ENCODE measurements at regions not wholly inside any gene's neighbourhood (a gene's known extent, or its start where the extent isn't known, plus 50 kb on each side); places are given as distances from the start of the nearest gene placed in this dataset.

- ChIA-PET CTCF (ENCODE audit: unreplicated experiment) (no interaction called here), POLR2A (interaction anchor here (0.8 to 0.9 kb wide), 3 partner anchors 12 to 104 kb away, joined by 3 read pairs; no protein-coding TSS in a partner anchor)
- intact Hi-C loops (cut with micrococcal nuclease; ENCODE audit: unreplicated experiment) = no loop called here
- no peaks in the 10 kb centered on the region for H4K20me1 ChIP-seq (ENCODE audit: insufficient read depth, low read length)
- H3K79me2 ChIP-seq (ENCODE audit: insufficient read depth, low read depth, low read length) = peaks cover 18% of the 10 kb centered on the region; the same call in 1 of the 2 replicates
- no TSS peak for BruUV-seq (replicated peaks)
- H3K4me2 ChIP-seq (ENCODE audit: low read length) = no peak overlapping the region
- H2AFZ ChIP-seq (ENCODE audit: low read length) = no peak overlapping the region
- H3K9me2 ChIP-seq (ENCODE audit: insufficient read depth, low read length) = no peaks in the 10 kb centered on the region
- peaks cover 19% of the 10 kb centered on the region; the same call in 1 of the 2 replicates for H3K9me3 ChIP-seq (ENCODE audit: low read length)
- H3K4me1 ChIP-seq (ENCODE audit: insufficient read depth, low read length, poor library complexity, severe bottlenecking) = peaks cover 33% of the 10 kb centered on the region
- no peak for DNase-seq (ENCODE audit: low spot score)
- H3K27ac ChIP-seq (ENCODE audit: low read depth, low read length, poor library complexity, severe bottlenecking) = no peak overlapping the region
- H3K36me3 ChIP-seq (ENCODE audit: insufficient read depth, low read length) = peaks cover 18% of the 10 kb centered on the region
- no peak overlapping the region for H3K4me3 ChIP-seq (ENCODE audit: low read depth, low read length, poor library complexity, severe bottlenecking)
- TF ChIP-seq CTCF (conservative IDR thresholded peaks at IDR 0.05; ENCODE audit: low read length) (no peak), EZH2phosphoT487 (IDR thresholded peaks at IDR 0.05; ENCODE audit: borderline replicate concordance, low read depth, low read length) (no peak)
Observed at GRCh38 chr3:153618176-153618575, 456.1 kb downstream of the RAP2B start.

DNA sequence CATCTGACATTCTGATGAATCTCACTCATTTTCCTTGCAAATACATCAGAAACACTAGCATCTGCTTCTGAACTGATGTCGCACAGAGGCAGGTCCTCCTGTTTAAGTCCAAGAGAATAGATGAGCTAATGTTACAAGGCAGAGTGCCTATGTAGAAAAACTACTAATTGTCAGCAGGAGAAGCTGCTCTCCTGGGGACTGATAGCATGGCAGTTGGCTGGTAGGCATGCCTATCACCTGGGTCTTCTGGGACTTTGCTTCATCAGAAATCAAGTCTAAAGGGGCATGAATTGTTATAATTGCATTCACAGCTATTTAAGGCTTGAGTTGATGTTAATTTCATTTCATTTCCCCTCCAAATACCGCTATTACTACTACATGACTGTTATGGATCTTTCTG is 457.2 kb downstream of the RAP2B start:
- intact Hi-C loops (cut with micrococcal nuclease; ENCODE audit: unreplicated experiment) = no loop called here
- TF ChIP-seq EZH2phosphoT487 (IDR thresholded peaks at IDR 0.05; ENCODE audit: borderline replicate concordance, low read depth, low read length) = no peak
- no peak for TF ChIP-seq CTCF (conservative IDR thresholded peaks at IDR 0.05; ENCODE audit: low read length)
- Histone ChIP-seq H4K20me1 (ENCODE audit: insufficient read depth, low read length) (no peaks in the 10 kb centered on the region), H2AFZ (ENCODE audit: low read length) (no peak overlapping the region), H3K9me2 (ENCODE audit: insufficient read depth, low read length) (no peaks in the 10 kb centered on the region), H3K27ac (ENCODE audit: low read depth, low read length, poor library complexity, severe bottlenecking) (no peak overlapping the region), H3K4me2 (ENCODE audit: low read length) (no peak overlapping the region), H3K36me3 (ENCODE audit: insufficient read depth, low read length) (peaks cover 18% of the 10 kb centered on the region), H3K9me3 (ENCODE audit: low read length) (peaks cover 19% of the 10 kb centered on the region; the same call in 1 of the 2 replicates), H3K4me3 (ENCODE audit: low read depth, low read length, poor library complexity, severe bottlenecking) (no peak overlapping the region), H3K79me2 (ENCODE audit: insufficient read depth, low read depth, low read length) (peaks cover 29% of the 10 kb centered on the region; the same call in 1 of the 2 replicates), H3K4me1 (ENCODE audit: insufficient read depth, low read length, poor library complexity, severe bottlenecking) (peaks cover 44% of the 10 kb centered on the region)
- DNase-seq (ENCODE audit: low spot score) = no peak
- CTCF ChIA-PET (ENCODE audit: unreplicated experiment) = no interaction called here
- no TSS peak for BruUV-seq (replicated peaks)
- POLR2A ChIA-PET = interaction anchor here (1.0 kb wide), 1 partner anchor 96 kb away, joined by 3 read pairs; no protein-coding TSS in a partner anchor

GRCh38 chr3:153621953-153622352 is 459.9 kb downstream of the RAP2B start:
- no peaks in the 10 kb centered on the region for H3K9me2 ChIP-seq (ENCODE audit: insufficient read depth, low read length)
- ChIA-PET POLR2A (interaction anchor here (0.6 to 2.5 kb wide), 18 partner anchors 9 to 1363 kb away, joined by 3 to 22 read pairs (median 4); no protein-coding TSS in a partner anchor), CTCF (ENCODE audit: unreplicated experiment) (interaction anchor here (0.7 kb wide), 1 partner anchor 20 kb away, joined by 3 read pairs; no protein-coding TSS in a partner anchor)
- H2AFZ ChIP-seq (ENCODE audit: low read length) = peak overlapping the region; percentile 28; the same call in 1 of the 2 replicates
- H3K9me3 ChIP-seq (ENCODE audit: low read length) = peaks cover 19% of the 10 kb centered on the region; the same call in 1 of the 2 replicates
- BruUV-seq (replicated peaks) = no TSS peak
- DNase-seq (ENCODE audit: low spot score) = peak; percentile 78
- H3K36me3 ChIP-seq (ENCODE audit: insufficient read depth, low read length) = peaks cover 18% of the 10 kb centered on the region
- peak overlapping the region; percentile 54 for H3K4me3 ChIP-seq (ENCODE audit: low read depth, low read length, poor library complexity, severe bottlenecking)
- H3K27ac ChIP-seq (ENCODE audit: low read depth, low read length, poor library complexity, severe bottlenecking) = peak overlapping the region; percentile 88
- no peak for TF ChIP-seq EZH2phosphoT487 (IDR thresholded peaks at IDR 0.05; ENCODE audit: borderline replicate concordance, low read depth, low read length)
- TF ChIP-seq CTCF (conservative IDR thresholded peaks at IDR 0.05; ENCODE audit: low read length) = no peak
- peaks cover 71% of the 10 kb centered on the region for H3K4me1 ChIP-seq (ENCODE audit: insufficient read depth, low read length, poor library complexity, severe bottlenecking)
- peak overlapping the region; percentile 89 for H3K4me2 ChIP-seq (ENCODE audit: low read length)
- intact Hi-C loops (cut with micrococcal nuclease; ENCODE audit: unreplicated experiment) = no loop called here
- peaks cover 30% of the 10 kb centered on the region; the same call in 1 of the 2 replicates for H3K79me2 ChIP-seq (ENCODE audit: insufficient read depth, low read depth, low read length)
- no peaks in the 10 kb centered on the region for H4K20me1 ChIP-seq (ENCODE audit: insufficient read depth, low read length)
